ENCODE measurements at regions not wholly inside any gene's neighbourhood (a gene's known extent, or its start where the extent isn't known, plus 50 kb on each side); places are given as distances from the start of the nearest gene placed in this dataset.
"Not testable (repeated sequence)": the region's sequence is repeated elsewhere in the genome, so short reads cannot be mapped to it uniquely, and the experiment has no call there.

DNA sequence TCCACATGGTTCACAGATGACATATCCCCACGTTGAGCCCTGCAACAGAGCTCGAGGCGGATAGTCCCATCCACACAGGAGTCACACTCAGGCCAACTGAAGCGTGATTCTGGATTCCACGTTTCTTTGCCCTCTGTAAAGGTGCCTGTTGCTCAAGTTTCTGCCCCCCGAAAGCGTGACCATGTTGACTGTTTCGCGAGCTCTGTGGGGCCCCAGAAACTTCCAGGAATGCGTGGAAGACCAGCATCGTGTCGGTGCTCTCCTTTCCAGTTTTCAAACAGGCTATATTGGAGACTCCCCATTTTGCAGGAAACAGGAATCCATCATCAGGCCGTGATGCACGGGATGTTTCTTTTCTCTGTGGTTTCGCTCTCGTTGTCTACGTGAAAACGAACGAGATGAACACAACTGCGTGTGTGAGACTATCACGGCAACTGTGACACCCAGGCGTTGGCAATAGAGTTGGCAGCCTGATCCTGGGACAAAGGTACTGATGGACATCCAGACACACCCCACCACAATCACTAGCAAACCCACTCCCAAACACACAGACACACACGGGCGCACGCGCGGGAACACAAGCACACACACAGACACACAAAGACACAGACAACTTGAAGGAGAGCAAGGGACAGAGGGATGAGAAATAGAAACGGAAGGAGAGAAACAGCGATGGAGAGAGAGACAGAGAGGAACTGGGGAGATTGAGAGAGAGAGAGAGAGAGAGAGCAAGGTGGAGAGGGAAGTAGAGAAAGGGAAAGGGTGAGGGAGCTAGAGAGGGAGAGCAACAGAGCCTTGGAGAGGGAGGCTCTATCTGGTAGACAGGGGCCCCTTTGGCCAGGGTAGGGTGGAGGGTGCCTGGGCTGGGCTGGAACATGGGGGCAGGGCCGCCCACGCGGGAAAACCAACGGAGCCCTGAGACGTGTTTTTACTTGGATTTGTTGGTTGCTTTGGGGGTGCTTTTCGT, 1609.3 kb downstream of the SPATA31A7 start:
- DNase-seq (ENCODE audit: low read depth in 3 of 3), result peak in 1 of 3 experiments; percentile 21

DNA sequence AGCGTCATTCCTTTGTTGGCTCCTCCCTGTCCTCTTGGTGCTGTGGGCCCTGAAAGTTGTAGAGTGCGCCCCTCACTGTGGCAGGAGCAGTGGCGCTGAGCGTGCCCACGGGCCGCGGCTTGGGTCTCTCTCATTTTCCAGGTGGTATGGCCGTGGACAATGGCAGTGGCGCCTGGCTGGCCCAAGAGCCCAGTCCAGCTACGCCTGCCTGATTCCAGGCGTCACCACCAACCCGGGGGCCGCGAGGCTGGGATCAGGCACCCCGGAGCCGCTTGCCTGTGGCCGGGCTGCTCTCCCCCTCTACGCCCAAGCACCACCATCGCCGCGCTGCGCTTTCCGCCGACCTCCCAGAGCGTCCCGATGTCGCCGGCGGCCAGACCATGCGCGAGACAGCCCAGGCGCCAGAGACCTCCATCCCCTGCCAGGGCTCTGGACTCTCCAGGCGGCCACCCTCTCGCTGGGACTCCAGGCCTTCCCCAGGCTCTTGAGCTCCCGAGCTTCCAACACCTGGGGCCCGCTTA, 1610.1 kb downstream of the SPATA31A7 start:
- DNase-seq (ENCODE audit: low read depth in 3 of 3), result peak in 1 of 3 experiments; percentile 30

DNA sequence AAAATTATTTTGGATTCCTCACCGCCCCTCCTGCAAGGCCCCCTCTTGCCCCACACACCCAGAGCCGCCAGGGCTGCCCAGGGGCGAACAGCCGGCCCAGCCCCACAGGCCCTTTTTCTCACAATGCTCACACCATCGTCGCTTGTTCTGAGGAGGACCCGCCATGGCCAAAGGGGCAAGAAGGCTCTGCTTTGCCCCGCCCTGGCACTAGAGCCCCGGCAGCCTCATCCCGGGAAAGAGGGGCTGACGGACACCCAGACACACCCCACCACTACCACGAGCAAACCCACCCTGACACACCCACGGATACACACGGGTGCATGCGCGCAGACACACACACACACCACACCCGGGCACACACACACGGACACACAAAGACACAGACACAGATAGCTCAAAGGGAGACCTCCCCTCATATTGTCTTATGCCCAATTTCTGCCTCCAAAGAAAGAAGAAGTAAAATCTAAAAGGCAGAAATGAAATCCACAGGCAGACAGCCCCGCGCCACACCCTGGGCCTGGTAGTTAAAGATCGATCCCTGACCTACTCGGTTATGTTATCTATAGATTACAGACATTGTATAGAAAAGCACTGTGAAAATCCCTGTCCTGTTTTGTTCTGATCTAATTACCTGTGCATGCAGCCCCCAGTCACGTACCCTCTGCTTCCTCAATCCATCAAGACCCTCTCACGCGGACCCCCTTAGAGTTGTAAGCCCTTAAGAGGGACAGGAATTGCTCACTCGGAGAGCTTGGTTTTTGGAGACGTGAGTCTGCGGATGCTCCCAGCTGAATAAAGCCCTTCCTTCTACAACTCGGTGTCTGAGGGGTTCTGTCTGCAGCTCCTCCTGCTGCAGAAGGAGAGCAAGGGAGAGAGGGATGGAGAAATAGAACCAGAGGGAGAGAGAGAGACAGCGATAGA, 1610.9 kb downstream of the SPATA31A7 start:
- DNase-seq (ENCODE audit: low read depth in 3 of 3), result peak in 1 of 3 experiments; percentile 11

DNA sequence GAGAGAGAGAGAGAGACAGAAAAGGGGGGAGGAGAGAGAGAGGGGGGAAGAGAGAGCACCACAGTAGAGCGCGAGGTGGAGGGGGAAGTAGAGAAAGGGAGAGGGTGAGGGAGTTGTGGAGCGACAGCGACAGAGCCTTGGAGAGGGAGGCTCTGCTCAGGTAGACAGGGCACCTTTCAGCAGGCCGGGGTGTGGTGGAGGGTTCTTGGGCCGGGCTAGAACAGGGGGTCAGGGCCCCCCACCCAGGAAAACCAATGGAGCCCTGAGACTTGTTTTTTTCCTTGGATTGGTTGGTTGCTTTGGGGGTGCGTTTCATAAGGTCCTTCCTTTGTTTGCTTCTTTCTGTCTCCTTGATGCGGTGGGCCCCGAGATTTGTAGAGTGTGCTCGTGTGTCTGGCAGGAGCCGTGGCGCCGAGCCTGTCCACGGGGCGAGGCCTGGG, 1611.6 kb downstream of the SPATA31A7 start:
- DNase-seq (ENCODE audit: low read depth in 3 of 3), result not testable (repeated sequence)

DNA sequence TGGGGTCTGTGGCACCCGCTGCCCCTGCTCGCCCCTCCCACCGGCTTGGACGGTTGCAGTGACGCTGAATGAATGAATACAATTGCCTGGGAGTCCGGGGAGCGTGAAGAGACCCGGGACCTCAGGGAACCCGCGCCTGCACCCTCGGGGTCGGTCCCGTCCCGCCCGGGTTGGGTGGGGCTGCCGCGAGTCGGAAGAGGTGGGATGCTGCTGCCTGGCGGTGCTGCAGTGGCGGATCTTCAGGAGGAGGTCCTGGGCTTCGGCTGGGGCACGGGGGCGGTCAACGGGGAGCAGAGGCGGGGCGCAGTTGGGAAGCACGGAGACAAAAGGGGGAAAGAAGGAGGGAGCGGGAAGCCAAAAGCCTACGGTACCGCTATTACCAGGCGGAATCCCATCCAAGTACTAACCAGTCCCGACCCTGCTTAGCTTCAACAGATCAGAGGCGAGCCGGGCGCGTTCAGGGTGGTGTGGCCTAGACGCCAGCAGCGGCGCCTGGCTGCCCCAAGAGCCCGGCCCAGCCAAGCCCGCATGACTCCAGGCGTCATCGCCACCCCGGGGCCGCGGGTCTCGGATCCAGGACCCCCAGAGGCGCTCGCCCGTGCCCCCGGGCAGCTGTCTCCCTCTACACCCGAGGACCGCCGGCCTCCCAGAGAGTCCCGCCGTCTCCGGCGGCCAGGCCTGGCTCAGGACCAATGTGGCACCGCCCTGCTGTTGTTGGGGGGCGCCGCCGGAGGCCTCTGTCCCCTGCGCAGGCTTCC, 1612.3 kb downstream of the SPATA31A7 start:
- DNase-seq (ENCODE audit: low read depth in 3 of 3), result peak in 1 of 3 experiments; percentile 71

DNA sequence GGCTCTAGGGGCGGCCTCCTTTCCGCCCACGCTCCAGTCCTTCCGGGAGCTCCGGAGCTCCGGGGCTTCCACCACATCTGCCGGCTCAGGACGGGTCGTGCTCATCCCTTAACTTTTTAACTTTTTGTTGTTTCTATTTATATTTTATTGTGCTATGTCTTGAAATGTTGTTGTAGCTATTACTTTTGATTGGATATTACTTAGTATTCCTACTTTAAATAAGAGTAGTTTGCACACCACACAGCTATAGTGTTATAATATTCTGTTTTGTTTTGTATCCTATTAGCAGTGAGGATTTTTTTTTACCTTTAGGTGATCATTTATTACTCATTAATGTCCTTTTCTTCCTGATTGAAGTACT, 1612.9 kb downstream of the SPATA31A7 start:
- DNase-seq (ENCODE audit: low read depth in 3 of 3), result not testable (repeated sequence)

DNA sequence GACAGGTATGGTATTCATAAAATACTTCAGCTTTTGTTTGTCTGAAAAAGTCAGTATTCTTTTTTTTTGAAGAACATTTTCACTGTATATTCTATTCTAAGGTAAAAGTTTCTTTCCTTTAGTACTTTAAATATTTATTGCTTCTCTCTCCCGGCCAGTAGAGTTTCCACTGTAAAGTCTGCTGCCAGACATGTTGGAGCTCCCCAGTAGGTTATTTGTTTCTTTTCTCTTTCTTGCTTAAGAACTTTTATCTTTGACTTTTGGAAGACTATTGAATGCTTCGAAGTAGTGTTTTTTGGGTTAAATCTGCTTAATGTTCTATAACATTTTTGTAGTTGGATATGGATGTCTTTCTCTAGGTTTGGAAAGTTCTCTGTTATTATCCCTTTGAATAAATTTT, 1613.3 kb downstream of the SPATA31A7 start:
- DNase-seq (ENCODE audit: low read depth in 3 of 3), result not testable (repeated sequence)

DNA sequence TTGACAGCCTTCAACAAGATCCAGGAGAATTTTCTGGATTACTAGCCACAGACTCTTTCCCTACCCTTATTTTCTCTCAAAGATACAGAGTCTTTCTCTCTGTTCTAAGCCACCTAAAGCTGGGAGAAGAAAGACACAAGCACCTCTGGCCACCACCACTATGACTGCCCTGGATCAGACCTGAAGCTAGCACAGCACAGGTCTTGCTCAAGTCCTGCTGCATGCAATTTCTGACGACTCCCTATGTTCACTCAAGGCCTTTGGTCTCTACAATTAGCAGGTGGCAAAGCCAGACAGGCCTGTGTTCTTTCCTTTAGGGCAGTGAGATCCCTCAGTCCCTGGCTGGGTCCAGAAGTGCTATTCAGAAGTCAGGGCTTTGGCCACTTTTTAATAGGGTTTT, 1614.5 kb downstream of the SPATA31A7 start:
- DNase-seq (ENCODE audit: low read depth in 3 of 3), result not testable (repeated sequence)

DNA sequence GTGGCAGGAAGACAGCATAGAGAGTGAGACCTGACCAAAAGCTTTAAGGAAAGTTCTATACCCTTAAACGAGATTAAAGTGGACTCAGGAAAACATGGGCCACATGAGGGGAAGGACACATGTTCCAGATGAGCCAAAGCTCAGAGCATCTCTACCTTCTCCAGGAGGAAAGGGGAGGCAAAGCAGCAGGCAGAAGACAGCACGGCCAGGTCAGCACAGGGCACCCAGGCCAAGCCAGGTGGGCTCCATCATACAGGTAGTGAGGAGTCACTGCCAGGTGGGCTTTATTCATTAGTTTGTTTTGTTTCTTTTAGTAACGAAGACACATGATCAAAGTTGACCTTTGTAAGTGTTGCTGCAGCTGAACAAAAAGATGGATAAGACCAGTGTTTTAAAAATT, 1617.6 kb downstream of the SPATA31A7 start:
- not testable (repeated sequence) for DNase-seq (ENCODE audit: low read depth in 3 of 3)

DNA sequence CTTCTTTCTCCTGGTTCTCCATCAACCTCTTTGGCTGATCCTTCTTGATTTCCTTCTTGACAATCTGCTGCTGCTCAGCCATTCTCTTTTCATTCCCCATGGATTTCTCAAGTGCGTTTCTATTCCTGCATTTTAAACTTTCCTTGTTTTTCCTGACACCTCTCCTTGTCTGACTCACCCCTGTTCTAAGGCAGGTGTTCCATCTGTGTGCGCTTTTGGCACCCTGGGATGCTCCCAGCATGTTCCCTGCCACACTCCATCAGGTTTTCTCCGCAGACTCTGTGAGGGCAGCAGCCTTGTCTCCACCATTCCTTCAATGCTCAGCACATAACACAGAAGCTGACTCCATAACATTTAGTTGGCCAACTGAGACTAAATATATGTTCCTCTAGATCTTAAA, 1618.2 kb downstream of the SPATA31A7 start:
- not testable (repeated sequence) for DNase-seq (ENCODE audit: low read depth in 3 of 3)

DNA sequence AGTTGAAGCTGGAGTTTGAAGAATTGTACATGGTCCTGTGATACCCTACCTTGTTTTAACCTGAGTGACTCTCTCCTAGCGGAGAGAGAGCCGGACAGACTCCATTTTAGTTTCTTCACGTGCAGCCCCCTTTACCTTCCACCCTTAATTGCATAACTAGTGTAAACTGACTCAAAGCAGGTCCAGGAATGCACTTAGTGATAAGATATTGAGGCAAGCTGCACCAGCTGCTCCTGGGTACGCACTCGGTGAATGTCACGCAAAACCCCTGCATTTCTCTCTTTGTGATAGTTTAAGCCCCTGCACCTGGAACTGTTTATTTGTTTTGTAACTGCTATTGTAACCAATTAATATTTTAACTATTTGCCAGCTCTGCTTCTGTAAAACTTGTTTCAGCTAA, 1620.5 kb downstream of the SPATA31A7 start:
- DNase-seq (ENCODE audit: low read depth in 3 of 3), result not testable (repeated sequence)

DNA sequence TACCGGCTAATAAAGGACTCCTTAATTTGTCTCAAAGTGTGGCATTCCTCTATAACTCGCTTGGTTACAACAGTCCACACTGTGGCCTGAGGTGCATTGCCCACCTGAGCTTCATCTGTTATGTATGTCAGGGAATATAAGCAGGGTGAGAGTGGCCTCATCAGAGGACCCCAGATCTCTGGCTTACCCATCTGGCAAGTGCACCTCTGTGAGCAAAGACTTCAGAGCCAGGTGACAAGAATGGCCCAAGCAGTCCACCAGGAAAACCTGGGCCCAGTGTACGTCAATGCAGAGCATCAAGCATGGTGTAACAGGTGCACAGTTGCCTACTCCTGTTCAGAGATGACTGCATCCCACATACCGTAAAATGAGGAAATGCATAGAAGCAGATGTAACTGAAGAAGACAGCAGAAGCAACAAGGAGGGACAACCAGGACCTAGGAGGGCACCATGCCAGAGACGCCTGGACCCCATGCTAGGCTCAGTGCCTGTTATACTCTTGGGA, 1621.0 kb downstream of the SPATA31A7 start:
- DNase-seq (ENCODE audit: low read depth in 3 of 3), result not testable (repeated sequence)

DNA sequence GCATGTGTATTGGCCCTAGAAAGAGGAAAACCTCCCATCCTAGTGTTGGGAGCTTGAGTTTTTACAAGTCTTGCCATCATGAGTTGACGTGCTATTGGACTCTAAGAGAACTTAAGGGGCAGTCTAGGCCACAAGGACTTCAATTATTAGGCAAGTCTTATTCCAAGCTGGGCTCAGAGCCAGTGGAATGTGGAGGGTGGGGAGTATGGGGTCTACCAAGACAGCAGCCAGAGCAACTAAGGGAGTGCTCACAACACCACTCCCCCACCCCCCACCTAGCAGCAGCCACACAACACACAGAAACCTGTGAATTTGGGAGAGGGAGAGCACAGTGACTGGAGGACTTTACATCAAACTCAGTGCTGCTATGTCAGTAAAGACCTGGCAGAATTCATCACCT, 1625.6 kb downstream of the SPATA31A7 start:
- not testable (repeated sequence) for DNase-seq (ENCODE audit: low read depth in 3 of 3)

DNA sequence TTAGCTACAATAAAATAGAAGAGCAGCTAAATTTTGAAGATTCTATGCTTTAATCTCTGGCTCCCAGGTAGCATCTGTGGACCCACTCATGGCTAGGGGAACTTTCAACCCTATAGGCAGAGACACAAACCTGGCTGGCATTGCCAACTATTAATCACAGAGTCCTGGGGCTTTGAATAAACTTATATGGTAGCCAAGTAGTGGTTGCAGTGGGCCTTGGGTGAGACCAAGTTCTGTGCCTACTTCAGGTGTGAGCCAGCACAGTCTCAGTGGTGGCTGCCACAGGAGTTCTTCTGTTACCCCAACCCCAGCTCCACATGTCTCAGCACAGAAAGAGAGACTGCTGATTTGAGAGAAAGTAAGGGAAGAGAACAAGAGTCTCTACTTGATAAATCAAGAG, 1626.5 kb downstream of the SPATA31A7 start:
- not testable (repeated sequence) for DNase-seq (ENCODE audit: low read depth in 3 of 3)

DNA sequence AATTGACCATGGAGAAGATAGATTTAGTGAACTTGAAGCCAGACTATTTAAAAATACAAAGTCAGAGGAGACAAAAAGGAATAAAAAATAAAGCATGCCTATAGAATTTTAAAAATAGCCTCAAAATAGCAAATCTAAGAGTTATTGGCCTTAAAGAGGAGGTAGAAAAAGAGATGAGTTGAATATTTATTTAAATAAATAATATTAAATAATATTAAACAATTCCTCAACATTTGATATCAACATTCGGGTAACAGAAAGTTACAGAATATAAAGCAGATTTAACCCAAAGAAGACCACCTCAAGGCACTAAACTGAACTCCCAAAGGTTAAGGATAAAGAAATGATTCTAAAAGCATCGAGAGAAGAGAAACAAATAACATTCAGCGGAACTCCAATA, 1627.4 kb downstream of the SPATA31A7 start:
- not testable (repeated sequence) for DNase-seq (ENCODE audit: low read depth in 3 of 3)

DNA sequence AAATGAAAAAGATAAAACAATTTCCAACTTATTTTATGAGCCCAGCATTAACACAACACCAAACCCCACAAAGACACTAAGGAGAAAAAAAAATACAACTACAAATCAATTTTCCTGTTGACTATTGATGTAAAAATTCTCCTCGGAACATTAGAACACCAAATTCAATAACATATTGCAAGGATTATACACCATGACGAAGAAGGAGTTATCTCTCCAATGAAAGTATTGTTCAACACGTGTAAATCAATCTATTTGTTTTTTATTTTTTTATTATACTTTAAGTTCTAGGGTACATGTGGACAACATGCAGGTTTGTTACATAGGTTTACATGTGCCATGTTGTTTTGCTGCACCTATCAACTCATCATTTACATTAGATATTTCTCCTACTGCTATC, 1632.3 kb downstream of the SPATA31A7 start:
- DNase-seq (ENCODE audit: low read depth in 3 of 3), result not testable (repeated sequence)

DNA sequence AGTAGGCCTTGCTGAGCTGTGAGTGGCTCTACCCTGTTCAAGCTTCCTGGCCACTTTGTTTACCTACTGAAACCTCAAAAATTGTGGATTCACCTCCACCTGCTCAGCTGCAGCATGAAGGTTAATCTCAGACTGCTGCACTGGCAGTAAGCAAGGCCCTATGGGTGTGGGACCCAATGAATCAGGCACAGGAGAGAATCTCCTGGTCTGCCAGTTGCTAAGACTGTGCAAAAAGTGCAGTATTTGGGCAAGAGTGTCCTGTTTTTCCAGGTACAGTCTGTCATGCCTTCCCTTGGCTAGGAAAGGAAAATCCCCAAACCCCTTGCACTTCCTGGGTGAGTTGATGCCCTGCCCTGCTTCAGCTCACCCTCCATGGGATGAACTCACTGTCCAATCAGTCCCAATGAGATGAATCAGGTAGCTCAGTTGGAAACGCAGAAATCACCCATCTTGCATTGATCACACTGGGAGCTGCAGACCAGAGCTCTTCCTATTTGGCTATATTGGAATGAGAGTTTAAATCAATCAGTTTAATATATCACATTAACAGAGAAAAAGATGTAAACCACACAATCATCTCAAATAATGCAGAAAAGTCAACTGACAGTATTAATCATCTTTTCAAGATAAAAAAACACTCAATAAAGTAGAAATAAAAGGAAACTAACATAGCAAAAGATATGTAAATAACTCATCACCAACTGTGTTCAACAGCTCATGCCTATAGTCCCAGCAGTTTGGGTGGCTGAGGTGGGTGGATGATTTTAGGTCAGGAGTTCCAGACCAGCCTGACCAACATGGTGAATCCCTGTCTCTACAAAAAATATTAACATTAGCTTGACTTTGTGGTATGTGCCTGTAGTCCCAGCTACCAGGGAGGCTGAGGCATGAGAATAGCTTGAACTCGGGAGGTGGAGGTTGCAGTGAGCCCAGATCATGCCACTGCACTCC, 1638.4 kb downstream of the SPATA31A7 start:
- not testable (repeated sequence) for DNase-seq (ENCODE audit: low read depth in 3 of 3)

DNA sequence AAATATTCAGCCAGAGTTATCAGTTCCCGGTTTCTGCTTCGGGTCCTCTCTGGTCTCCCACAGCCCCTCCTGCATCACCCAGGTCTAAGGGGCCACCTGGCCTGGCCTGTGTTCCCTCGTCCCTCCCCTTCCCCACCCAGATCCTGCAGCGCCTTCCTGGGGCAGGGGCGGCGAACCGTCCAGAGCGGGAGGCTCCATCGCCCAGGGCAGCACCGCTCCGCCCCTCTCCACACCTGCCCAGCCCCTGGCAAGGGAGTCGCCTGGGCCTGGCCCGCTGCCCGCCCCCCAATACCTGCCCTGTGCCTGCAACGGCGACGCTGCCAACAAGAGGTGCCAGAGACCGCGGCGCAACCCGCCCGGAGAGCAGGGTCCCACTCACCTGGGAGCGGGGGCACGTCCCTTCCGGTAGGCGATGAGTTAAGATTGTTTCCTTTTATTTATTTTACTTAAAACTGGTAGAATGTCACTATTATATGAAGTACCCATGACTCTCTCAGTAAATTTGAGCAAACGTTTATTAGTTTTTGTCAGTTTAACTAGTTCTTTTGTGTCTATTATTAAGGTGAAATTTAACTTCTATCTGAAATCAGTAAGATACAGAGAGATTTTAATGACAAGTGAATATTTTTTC, 1641.1 kb downstream of the SPATA31A7 start:
- DNase-seq (ENCODE audit: low read depth in 3 of 3), result not testable (repeated sequence)
